CD4-positive, alpha-beta T cell (primary cell): ENCODE measurements at regions not wholly inside any gene's neighbourhood (a gene's known extent, or its start where the extent isn't known, plus 50 kb on each side); places are given as distances from the start of the nearest gene placed in this dataset.

Experiments
- ATAC-seq: fragments of 200-7000 bp; cut with Tn5 transposase; one replicate; pipeline ENCODE4 v1.10.0; 2022; ENCODE audit warnings: mild to moderate bottlenecking; ENCODE audit not compliant: poor library complexity
- CTCF ChIA-PET: fragments of 350-600 bp; sonication (Branson Sonifier 250); formaldehyde crosslinking; loops from one replicate; lab custom pipeline; 2021; ENCODE audit warnings: antibody characterized with exemption, inconsistent platforms; lab: Charles Lee
- POLR2A ChIA-PET: fragments of 350-600 bp; sonication (Branson Sonifier 250); formaldehyde crosslinking; loops from one replicate; lab custom pipeline; 2021; ENCODE audit warnings: antibody characterized with exemption, inconsistent platforms; lab: Charles Lee
- DNase-seq, 14 experiments: peaks; one replicate each; pipeline ENCODE4 v3.0.0-alpha.2; 2013 to 2020; ENCODE audit warnings: mixed read lengths in 2 of 14
- H3K27ac ChIP-seq, 2 donors: one replicate each; pipeline versions ENCODE4 v1.5.1 to v1.7.0; 2013; ENCODE audit warnings: low read length in 2 of 2, low read depth in 1 of 2, mild to moderate bottlenecking in 1 of 2
- H3K27me3 ChIP-seq, 2 experiments: 1 replicate in 1 of 2; 2 replicates in 1 of 2; pipeline versions ENCODE4 v1.6.1 to v1.7.0; 2013; ENCODE audit warnings: low read length in 2 of 2, control low read depth in 1 of 2, mild to moderate bottlenecking in 1 of 2, moderate library complexity in 1 of 2; ENCODE audit not compliant: insufficient read depth in 2 of 2, control insufficient read depth in 1 of 2
- H3K36me3 ChIP-seq: one replicate; pipeline ENCODE4 v1.6.1; 2013; ENCODE audit warnings: low read length, control low read depth; ENCODE audit not compliant: insufficient read depth
- H3K4me1 ChIP-seq: one replicate; pipeline ENCODE4 v1.6.1; 2013; ENCODE audit warnings: low read length, control low read depth; ENCODE audit not compliant: insufficient read depth
- H3K4me3 ChIP-seq: one replicate; pipeline ENCODE4 v1.5.1; 2013; ENCODE audit warnings: mild to moderate bottlenecking, low read length, moderate library complexity
- H3K9me3 ChIP-seq, 2 experiments: 1 replicate in 1 of 2; 2 replicates in 1 of 2; pipeline versions ENCODE4 v1.6.1 to v1.7.0; 2013; ENCODE audit warnings: low read length in 2 of 2, mild to moderate bottlenecking in 2 of 2, control low read depth in 1 of 2, moderate library complexity in 1 of 2; ENCODE audit not compliant: control insufficient read depth in 1 of 2, insufficient read depth in 1 of 2
- H3K27ac Mint-ChIP-seq: one replicate; pipeline ENCODE4 v1.8.0; 2020; ENCODE audit warnings: mixed read lengths
- H3K27me3 Mint-ChIP-seq: one replicate; pipeline ENCODE4 v1.8.0; 2021; ENCODE audit warnings: mixed read lengths
- H3K36me3 Mint-ChIP-seq: one replicate; pipeline ENCODE4 v1.8.0; 2021; ENCODE audit warnings: low read depth, mixed read lengths
- H3K4me1 Mint-ChIP-seq: one replicate; pipeline ENCODE4 v1.8.0; 2021; ENCODE audit warnings: low read depth, mixed read lengths
- H3K4me3 Mint-ChIP-seq: one replicate; pipeline ENCODE4 v1.8.0; 2020; ENCODE audit warnings: mild to moderate bottlenecking, mixed read lengths
- H3K9me3 Mint-ChIP-seq: one replicate; pipeline ENCODE4 v1.8.0; 2020; ENCODE audit warnings: mixed read lengths
- intact Hi-C, 2 experiments: fragments of 100-400 bp; cut with DNase I in 1 of 2; cut with micrococcal nuclease in 1 of 2; formaldehyde crosslinking; loops; one replicate each; pipeline versions ENCODE4 v1.15.1 to v1.9.0; 2023 to 2025; cut with DNase I, micrococcal nuclease
- TF ChIP-seq, protein P1 (sequence below): fragments of 200-600 bp; IDR thresholded peaks from one replicate; pipeline ENCODE4 v1.8.0; 2022; ENCODE audit warnings: antibody characterized with exemption, mild to moderate bottlenecking

DNA sequence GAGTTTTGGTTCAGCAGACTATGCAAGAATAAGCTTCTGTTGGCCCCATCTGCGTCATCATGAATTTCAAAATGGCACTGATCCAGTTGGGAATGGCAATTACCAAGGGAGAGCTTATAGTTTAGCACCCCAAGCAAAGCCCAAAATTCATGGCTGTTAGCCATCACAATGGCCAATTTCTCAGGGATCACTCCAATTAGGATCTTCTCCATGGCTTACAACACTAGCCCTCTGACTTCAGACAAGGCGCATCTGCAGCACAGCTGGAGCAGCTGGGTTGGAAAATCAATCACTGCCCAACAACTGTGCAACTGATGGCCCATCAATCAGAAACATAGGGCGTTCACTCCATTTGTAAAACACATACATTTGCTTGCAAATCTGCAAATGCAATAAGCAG is 273.6 kb downstream of the SRBD1 start:
- ChIA-PET POLR2A (no interaction called here), CTCF (no interaction called here)
- H3K4me1 Mint-ChIP-seq = no peaks in the 10 kb centered on the region
- TF ChIP-seq, protein P1, sequence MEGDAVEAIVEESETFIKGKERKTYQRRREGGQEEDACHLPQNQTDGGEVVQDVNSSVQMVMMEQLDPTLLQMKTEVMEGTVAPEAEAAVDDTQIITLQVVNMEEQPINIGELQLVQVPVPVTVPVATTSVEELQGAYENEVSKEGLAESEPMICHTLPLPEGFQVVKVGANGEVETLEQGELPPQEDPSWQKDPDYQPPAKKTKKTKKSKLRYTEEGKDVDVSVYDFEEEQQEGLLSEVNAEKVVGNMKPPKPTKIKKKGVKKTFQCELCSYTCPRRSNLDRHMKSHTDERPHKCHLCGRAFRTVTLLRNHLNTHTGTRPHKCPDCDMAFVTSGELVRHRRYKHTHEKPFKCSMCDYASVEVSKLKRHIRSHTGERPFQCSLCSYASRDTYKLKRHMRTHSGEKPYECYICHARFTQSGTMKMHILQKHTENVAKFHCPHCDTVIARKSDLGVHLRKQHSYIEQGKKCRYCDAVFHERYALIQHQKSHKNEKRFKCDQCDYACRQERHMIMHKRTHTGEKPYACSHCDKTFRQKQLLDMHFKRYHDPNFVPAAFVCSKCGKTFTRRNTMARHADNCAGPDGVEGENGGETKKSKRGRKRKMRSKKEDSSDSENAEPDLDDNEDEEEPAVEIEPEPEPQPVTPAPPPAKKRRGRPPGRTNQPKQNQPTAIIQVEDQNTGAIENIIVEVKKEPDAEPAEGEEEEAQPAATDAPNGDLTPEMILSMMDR = no peak
- Histone ChIP-seq H3K4me3 (no peak overlapping the region), H3K4me1 (no peaks in the 10 kb centered on the region), H3K27ac (no peak overlapping the region), H3K36me3 (no peaks in the 10 kb centered on the region), H3K9me3 (no peaks in the 10 kb centered on the region), H3K27me3 (no peaks in the 10 kb centered on the region)
- H3K27ac Mint-ChIP-seq = no peak overlapping the region
- no peaks in the 10 kb centered on the region for H3K36me3 Mint-ChIP-seq
- H3K4me3 Mint-ChIP-seq = no peak overlapping the region
- H3K9me3 Mint-ChIP-seq = no peaks in the 10 kb centered on the region
- intact Hi-C loops = no loop called here
- ATAC-seq = no peak
- no peak for DNase-seq
- no peaks in the 10 kb centered on the region for H3K27me3 Mint-ChIP-seq

DNA sequence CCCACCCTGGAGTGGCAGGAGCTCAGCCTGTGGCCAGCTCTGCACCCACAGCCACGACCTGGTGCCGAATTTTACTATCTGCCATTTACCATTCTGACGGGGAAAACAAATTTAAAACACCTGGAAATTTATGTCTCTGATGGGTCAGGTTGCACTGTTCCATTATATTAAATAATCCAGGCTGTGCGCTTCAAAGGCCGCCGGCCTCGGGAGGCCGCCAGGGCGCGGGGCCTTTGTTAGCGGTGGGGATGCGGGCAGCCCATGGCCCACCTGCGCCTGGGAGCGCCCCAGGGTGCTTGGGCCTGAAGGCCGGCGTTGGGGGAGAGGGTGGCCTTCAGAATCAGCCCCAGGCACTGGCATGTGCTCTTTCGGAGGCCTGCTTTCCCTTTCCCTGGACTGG is 276.9 kb downstream of the SRBD1 start:
- no peaks in the 10 kb centered on the region for H3K9me3 Mint-ChIP-seq
- no peaks in the 10 kb centered on the region for H3K27me3 Mint-ChIP-seq
- no peaks in the 10 kb centered on the region for H3K36me3 ChIP-seq
- H3K4me3 Mint-ChIP-seq = no peak overlapping the region
- DNase-seq (no peak), ATAC-seq (no peak)
- intact Hi-C loops = no loop called here
- H3K9me3 ChIP-seq = peaks cover 0 to 2% of the 10 kb centered on the region in 2 experiments
- no peak overlapping the region for H3K4me3 ChIP-seq
- CTCF ChIA-PET = no interaction called here
- H3K4me1 ChIP-seq = no peaks in the 10 kb centered on the region
- H3K4me1 Mint-ChIP-seq = no peaks in the 10 kb centered on the region
- POLR2A ChIA-PET = no interaction called here
- H3K27ac Mint-ChIP-seq = no peak overlapping the region
- H3K27me3 ChIP-seq = no peaks in the 10 kb centered on the region
- no peak overlapping the region for H3K27ac ChIP-seq
- H3K36me3 Mint-ChIP-seq = no peaks in the 10 kb centered on the region
- TF ChIP-seq, protein P1 = no peak

DNA sequence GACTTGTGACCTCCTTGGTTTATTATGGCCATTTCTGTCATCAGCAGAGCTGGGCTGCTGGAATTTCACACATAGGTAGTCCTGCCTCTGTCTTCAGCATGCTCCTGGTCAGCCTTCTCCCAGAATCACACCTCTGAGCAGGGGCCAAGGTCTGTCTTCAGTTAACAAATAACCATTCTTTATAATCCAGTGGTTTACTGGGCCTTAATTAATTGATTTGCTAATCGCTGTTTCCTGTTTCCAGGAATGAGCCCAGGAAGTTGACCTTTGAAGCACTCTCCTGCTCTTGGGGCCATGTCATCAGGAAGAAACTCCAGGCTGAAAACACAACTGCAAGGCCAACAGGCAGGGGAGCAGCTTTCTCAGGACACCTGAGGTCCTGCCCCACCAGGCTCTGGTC is 278.5 kb downstream of the SRBD1 start:
- no peak overlapping the region for H3K4me3 Mint-ChIP-seq
- no peaks in the 10 kb centered on the region for H3K27me3 ChIP-seq
- H3K4me1 ChIP-seq = no peaks in the 10 kb centered on the region
- TF ChIP-seq, protein P1 = no peak
- DNase-seq (no peak), ATAC-seq (no peak)
- ChIA-PET CTCF (no interaction called here), POLR2A (no interaction called here)
- no peak overlapping the region for H3K4me3 ChIP-seq
- no peak overlapping the region for H3K27ac ChIP-seq
- no peaks in the 10 kb centered on the region for H3K9me3 Mint-ChIP-seq
- H3K36me3 Mint-ChIP-seq = no peaks in the 10 kb centered on the region
- intact Hi-C loops = no loop called here
- H3K27ac Mint-ChIP-seq = no peak overlapping the region
- no peaks in the 10 kb centered on the region for H3K4me1 Mint-ChIP-seq
- H3K27me3 Mint-ChIP-seq = no peaks in the 10 kb centered on the region
- no peaks in the 10 kb centered on the region for H3K36me3 ChIP-seq
- peaks cover 0 to 4% of the 10 kb centered on the region in 2 experiments for H3K9me3 ChIP-seq
